Ascending aorta (tissue), 2 donors: ENCODE measurements at regions not wholly inside any gene's neighbourhood (a gene's known extent, or its start where the extent isn't known, plus 50 kb on each side); places are given as distances from the start of the nearest gene placed in this dataset.
A peak's percentile ranks its signal among the peaks of the same experiment; 100 is the strongest.

Source experiments
- DNase-seq, 2 donors: peaks; one replicate each; pipeline ENCODE4 v3.0.0-alpha.2; 2019; ENCODE audit warnings: low spot score in 2 of 2
- H3K27ac ChIP-seq, 2 donors: fragments of 200-600 bp; sonication (generic); one replicate each; pipeline ENCODE4 v1.5.1; 2016 to 2017; ENCODE audit warnings: mild to moderate bottlenecking in 1 of 2
- H3K27me3 ChIP-seq: fragments of 200-600 bp; sonication (generic); one replicate; pipeline ENCODE4 v1.5.1; 2017
- H3K36me3 ChIP-seq, 2 donors: fragments of 200-600 bp; sonication (generic); one replicate each; pipeline ENCODE4 v1.5.1; 2016
- H3K4me1 ChIP-seq, 2 donors: fragments of 200-600 bp; sonication (generic); one replicate each; pipeline ENCODE4 v1.5.1; 2016 to 2017; ENCODE audit warnings: mild to moderate bottlenecking in 1 of 2
- H3K4me3 ChIP-seq, 2 donors: fragments of 200-600 bp; sonication (generic); one replicate each; pipeline ENCODE4 v1.5.1; 2016 to 2017; ENCODE audit warnings: mild to moderate bottlenecking in 1 of 2
- H3K9me3 ChIP-seq, 2 donors: fragments of 200-600 bp; sonication (generic); one replicate each; pipeline ENCODE4 v1.5.1; 2016
- intact Hi-C: fragments of 100-400 bp; cut with DNase I; formaldehyde crosslinking; loops from one replicate; pipeline ENCODE4 v1.15.1; 2023
- TF ChIP-seq, protein P1 (sequence below), 3 experiments: fragments of 200-600 bp in 2 of 3; fragments of 450-650 bp in 1 of 3; sonication (generic) in 2 of 3; IDR thresholded peaks; one replicate each; pipeline ENCODE4 v1.5.1; 2016 to 2019; ENCODE audit warnings: antibody characterized with exemption in 3 of 3, mild to moderate bottlenecking in 1 of 3, moderate library complexity in 1 of 3

DNA sequence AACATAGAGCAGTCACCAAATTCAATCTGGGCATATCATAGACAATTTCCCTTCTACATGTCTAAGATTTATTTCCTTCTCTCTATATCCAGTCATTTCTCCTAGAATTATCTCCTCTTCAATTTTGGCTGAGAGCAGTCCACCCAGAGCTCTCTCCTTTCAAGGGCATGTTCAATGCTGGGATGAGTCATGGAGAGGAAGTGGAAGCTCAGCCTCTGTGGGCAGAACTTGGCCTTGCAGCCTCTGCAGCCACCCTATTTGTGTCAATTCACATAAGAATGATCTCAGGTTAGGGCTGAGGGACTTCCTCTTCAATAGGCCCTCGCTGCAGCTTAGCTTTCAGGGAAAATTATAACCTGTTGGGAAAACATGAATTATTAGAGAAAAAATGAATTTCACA, 560.8 kb downstream of the POM121L12 start:
- TF ChIP-seq, protein P1, sequence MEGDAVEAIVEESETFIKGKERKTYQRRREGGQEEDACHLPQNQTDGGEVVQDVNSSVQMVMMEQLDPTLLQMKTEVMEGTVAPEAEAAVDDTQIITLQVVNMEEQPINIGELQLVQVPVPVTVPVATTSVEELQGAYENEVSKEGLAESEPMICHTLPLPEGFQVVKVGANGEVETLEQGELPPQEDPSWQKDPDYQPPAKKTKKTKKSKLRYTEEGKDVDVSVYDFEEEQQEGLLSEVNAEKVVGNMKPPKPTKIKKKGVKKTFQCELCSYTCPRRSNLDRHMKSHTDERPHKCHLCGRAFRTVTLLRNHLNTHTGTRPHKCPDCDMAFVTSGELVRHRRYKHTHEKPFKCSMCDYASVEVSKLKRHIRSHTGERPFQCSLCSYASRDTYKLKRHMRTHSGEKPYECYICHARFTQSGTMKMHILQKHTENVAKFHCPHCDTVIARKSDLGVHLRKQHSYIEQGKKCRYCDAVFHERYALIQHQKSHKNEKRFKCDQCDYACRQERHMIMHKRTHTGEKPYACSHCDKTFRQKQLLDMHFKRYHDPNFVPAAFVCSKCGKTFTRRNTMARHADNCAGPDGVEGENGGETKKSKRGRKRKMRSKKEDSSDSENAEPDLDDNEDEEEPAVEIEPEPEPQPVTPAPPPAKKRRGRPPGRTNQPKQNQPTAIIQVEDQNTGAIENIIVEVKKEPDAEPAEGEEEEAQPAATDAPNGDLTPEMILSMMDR (IDR thresholded peaks at IDR 0.05): no peak
- DNase-seq: no peak
- no peaks in the 10 kb centered on the region for H3K4me1 ChIP-seq
- no peaks in the 10 kb centered on the region for H3K27me3 ChIP-seq
- intact Hi-C loops: no loop called here
- no peaks in the 10 kb centered on the region for H3K36me3 ChIP-seq
- H3K27ac ChIP-seq: no peak overlapping the region
- no peak overlapping the region for H3K4me3 ChIP-seq
- no peaks in the 10 kb centered on the region for H3K9me3 ChIP-seq

- DNase-seq: no peak
- no peak overlapping the region for H3K27ac ChIP-seq
- H3K9me3 ChIP-seq: no peaks in the 10 kb centered on the region
- no peaks in the 10 kb centered on the region for H3K36me3 ChIP-seq
- no peaks in the 10 kb centered on the region for H3K27me3 ChIP-seq
- no peak overlapping the region for H3K4me3 ChIP-seq
- TF ChIP-seq, protein P1 (IDR thresholded peaks at IDR 0.05): no peak
- intact Hi-C loops: no loop called here
- H3K4me1 ChIP-seq: no peaks in the 10 kb centered on the region
Measured at GRCh38 chr7:53600296-53600695, 564.9 kb downstream of the POM121L12 start.

- Histone ChIP-seq H3K4me1 (no peaks in the 10 kb centered on the region), H3K4me3 (no peak overlapping the region), H3K9me3 (no peaks in the 10 kb centered on the region), H3K27me3 (no peaks in the 10 kb centered on the region), H3K27ac (peak overlapping the region in 1 of 2 donors; percentile 16), H3K36me3 (no peaks in the 10 kb centered on the region)
- DNase-seq: no peak
- intact Hi-C loops: no loop called here
- TF ChIP-seq, protein P1 (IDR thresholded peaks at IDR 0.05): no peak
Measured at GRCh38 chr7:53602817-53603418, 567.5 kb downstream of the POM121L12 start.

DNA sequence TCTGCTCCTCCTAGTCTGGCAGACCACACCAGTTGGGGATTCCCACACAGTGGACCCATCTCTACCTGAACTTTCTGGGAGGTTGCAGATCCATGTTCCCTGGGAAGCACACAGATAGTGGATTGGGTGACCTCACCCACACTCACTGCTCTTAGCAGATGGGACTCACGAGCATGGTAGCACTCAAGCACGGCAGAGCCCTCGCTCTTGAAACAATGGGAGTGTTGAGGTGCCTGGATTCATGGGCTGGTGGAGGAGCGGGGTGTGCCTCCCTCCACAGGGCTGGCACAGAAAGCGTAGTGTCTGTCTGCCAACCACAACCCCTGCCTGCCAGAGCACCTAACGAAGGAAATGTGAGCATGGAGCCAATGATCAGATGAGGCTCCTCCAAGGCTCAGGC, 568.0 kb downstream of the POM121L12 start:
- Histone ChIP-seq H3K4me1 (no peaks in the 10 kb centered on the region), H3K27ac (peak overlapping the region; percentile 16 to 45), H3K4me3 (no peak overlapping the region), H3K27me3 (no peaks in the 10 kb centered on the region), H3K9me3 (no peaks in the 10 kb centered on the region), H3K36me3 (no peaks in the 10 kb centered on the region)
- DNase-seq: no peak
- intact Hi-C loops: no loop called here
- TF ChIP-seq, protein P1 (IDR thresholded peaks at IDR 0.05): no peak

DNA sequence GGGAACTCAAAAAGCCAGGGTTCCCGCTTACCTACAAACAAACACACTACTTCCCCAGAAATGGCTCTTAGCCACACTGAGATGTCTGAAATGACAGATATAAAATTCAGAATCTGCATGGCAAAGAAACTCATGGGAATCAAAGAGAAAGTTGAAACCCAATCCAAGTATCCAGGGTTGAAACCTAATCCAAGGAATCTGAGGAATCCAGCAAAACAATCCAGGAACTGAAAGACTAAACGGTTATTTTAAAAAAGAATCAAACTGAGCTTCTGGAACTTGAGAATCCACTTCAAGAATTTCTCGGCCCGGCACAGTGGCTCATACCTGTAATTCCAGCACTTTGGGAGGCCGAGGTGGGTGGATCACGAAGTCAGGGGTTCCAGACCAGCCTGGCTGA, 568.8 kb downstream of the POM121L12 start:
- TF ChIP-seq, protein P1 (IDR thresholded peaks at IDR 0.05): no peak
- peak overlapping the region in 1 of 2 donors; percentile 45 for H3K27ac ChIP-seq
- no peak for DNase-seq

DNA sequence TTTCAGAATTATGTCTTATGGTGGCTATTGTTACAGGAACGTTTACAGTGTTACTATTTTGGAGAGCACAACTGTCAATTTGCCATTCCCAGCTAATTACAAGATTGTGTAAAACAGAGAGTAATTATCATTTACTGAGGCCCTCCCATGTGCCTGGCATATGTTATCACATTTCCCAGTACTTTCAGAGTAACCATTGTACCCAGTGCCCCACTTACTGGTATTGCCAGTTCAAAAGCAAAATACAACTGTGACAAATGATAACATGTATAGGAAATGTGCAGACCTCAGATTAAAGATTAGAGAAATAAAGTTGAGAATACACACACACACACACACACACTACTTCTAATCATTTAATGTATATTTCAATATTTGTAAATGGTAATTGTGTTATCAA, 572.5 kb downstream of the POM121L12 start:
- TF ChIP-seq, protein P1 (IDR thresholded peaks at IDR 0.05): no peak
- intact Hi-C loops: no loop called here
- no peaks in the 10 kb centered on the region for H3K27me3 ChIP-seq

More for the DNA sequence above, 568.8 kb downstream of the POM121L12 start:
- Histone ChIP-seq H3K4me1 (no peaks in the 10 kb centered on the region), H3K4me3 (no peak overlapping the region), H3K27me3 (no peaks in the 10 kb centered on the region), H3K36me3 (no peaks in the 10 kb centered on the region), H3K9me3 (no peaks in the 10 kb centered on the region)
- intact Hi-C loops: no loop called here

More for the DNA sequence above, 572.5 kb downstream of the POM121L12 start:
- no peak for DNase-seq
- H3K4me1 ChIP-seq: no peaks in the 10 kb centered on the region
- H3K36me3 ChIP-seq: no peaks in the 10 kb centered on the region
- no peak overlapping the region for H3K27ac ChIP-seq
- H3K4me3 ChIP-seq: no peak overlapping the region
- H3K9me3 ChIP-seq: no peaks in the 10 kb centered on the region
